Activated CD4-positive, CD25-positive, alpha-beta regulatory T cell treated with anti-CD3 and anti-CD28 coated beads, Interleukin-2, amount 50 U/mL, for 72 hours (primary cell): ENCODE measurements at regions not wholly inside any gene's neighbourhood (a gene's known extent, or its start where the extent isn't known, plus 50 kb on each side); places are given as distances from the start of the nearest gene placed in this dataset.
"Not testable (repeated sequence)": the region's sequence is repeated elsewhere in the genome, so short reads cannot be mapped to it uniquely, and the experiment has no call there.

Experiments used
- DNase-seq: peaks from one replicate; pipeline ENCODE4 v3.0.0; 2021

- no peak for DNase-seq
Observed at GRCh38 chr2:7094231-7094741, 177.1 kb downstream of the RNF144A start.

GRCh38 chr2:7096726-7097352, 179.6 kb downstream of the RNF144A start:
- no peak for DNase-seq

DNA sequence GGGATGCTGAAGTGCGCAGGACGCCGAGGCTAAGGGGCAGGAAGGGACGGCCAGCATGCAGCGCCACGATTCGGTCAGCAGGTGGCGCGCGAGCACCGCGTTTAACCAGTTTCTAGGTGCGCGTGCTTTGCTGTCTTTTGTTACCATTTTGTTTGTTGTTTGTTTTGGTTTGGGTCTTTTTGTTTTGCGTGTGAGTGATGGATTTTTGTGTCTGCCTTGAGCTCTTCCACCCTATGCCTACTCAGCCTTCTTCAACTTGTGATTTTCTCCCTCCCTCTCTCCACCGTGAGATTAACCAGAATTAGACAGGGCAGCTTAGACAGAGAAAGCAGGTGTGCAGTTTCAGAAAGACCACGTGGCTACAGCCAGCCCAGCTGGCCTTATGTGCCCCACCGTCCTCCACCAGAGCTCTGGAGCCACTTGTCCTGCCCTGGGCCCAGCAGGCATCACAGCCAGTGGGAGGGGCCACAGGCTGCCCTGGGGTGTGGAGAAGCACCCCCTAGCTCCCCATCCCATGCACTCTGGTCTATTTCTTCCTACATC, 180.2 kb downstream of the RNF144A start:
- peak; percentile 79 for DNase-seq

GRCh38 chr2:7098816-7099215, 181.6 kb downstream of the RNF144A start:
- DNase-seq = no peak

GRCh38 chr2:7099687-7100086, 182.5 kb downstream of the RNF144A start:
- DNase-seq = not testable (repeated sequence)

GRCh38 chr2:7102826-7103225, 185.6 kb downstream of the RNF144A start:
- DNase-seq = no peak

GRCh38 chr2:7108792-7109532, 191.8 kb downstream of the RNF144A start:
- DNase-seq = no peak

DNA sequence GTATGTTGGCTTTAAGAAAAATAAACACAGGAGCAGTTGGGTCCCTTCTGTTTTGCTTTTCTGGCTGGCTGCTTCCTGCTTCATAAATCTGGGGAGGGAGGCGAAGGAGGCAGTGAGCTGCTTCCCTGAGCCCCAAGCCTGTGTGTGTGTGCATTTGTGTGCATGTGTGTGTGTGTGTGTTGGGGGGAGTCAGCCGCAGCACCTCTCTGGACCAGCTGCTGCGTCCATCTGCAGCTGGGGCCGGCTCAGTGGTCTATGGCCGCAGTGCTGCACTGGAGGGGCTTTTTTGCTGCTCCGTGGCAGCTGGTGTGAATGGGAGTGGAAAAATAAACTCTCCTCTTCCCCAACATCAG, 192.3 kb downstream of the RNF144A start:
- DNase-seq = no peak

DNA sequence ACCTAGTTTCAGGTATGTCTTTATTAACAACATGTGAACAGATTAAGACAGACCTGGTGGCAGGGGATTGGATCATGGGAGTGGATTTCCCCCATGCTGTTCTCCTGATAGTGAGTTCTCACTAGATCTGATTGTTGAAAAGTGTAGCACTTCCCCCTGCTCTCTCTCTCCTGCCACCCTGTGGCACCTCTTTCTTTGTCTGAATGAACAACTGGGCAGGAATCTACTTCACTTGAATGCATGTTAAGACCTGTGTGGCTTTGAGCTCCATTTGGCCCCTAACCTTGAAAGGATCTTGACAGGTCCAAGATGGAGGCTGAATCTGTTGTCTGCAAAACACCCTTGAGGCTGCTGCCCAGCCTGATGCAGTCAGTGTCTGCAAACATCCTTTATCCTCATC, 194.4 kb downstream of the RNF144A start:
- no peak for DNase-seq

GRCh38 chr2:7115364-7115763, 198.2 kb downstream of the RNF144A start:
- DNase-seq = no peak

- DNase-seq = no peak
Observed at GRCh38 chr2:7115906-7116305, 198.7 kb downstream of the RNF144A start.

DNA sequence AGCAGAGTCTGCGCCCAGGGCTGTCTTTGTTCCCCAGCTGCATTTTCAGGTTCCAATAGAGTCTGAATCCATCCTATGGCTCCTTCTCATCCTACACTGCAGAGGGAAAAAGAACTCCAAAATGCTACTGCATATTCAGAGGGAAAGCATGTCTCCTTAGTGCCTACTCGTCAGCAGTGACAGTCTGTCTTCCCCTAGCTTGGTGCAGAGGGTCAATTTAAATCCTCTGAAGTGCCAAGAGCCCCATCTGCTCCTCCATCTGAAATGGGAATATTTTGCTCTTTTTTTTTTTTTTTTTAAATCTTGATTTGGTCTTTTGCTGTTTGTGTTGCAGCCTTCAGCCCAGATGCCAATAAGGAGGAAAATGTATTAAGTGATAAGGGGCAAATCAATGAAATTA, 199.3 kb downstream of the RNF144A start:
- no peak for DNase-seq

DNA sequence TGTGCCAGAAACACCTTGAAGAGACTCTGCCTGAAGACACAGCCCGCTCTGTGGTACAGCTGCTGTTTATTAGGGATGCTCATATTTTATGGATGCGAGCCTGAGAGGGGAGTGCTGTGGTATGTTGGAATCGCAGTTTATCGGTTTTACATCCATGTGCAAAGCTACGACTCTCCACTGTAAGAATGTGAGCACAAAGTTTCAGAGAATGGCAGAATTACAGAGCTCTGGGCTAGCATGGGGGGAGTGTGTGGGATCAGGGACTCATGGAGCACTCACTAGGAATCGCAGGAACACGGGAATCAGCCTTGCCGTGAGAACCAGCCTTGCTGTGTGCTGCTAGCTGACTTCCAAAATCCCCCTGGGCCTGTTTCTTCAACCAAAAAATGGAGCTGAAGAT, 199.9 kb downstream of the RNF144A start:
- no peak for DNase-seq

- DNase-seq = no peak
Observed at GRCh38 chr2:7118606-7119131, 201.5 kb downstream of the RNF144A start.

DNA sequence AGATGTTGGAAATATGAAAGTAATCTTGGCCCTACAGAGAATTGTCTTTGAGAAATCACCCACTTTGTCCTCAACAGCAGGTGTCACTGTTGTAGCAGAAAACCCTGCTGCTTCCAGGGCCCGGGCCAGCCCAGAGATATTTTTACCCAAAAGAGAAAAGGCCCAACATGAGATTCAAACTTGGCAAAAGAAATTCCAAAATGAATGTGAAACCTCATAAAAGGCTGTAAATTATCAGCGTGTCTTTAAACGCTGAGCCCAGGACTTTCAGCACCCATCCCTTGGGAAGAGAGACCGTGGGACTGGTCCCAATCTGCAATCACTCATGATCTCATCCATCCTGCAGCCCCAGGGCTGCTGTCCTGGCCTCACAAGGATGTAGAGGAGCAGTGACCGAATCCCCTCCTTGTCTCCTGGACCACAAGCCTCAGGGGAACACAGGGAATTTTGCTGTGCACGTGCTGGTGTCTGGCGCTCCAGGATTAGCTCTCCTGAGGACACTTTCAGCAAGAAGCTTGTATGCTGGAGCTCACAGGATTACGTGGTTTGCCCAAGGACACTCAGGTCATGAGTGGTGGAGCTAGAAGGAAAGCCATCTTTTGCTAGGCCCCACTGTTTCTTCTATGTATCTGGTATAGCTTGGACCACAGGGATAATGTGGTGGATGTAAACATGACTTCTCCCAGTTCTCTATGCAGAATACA, 202.1 kb downstream of the RNF144A start:
- no peak for DNase-seq

DNA sequence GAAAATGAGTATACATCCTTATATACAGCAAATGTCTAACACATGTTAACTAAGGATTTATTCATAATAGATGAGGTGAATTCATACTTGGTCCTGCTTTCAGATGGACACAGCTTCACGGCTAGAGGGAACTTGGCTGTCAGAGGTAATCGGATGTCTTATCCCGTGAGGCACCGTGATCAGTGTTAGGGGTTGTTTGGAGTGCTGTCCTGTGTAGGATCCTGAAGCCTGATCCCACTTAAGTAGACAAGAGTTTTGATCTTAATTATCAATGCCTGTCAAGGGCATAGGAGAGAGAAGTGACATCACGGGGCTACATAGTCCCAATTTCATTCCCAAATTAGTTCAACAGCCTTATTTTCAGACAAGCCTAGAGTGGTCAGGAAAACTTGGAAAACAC, 204.6 kb downstream of the RNF144A start:
- DNase-seq = no peak

DNA sequence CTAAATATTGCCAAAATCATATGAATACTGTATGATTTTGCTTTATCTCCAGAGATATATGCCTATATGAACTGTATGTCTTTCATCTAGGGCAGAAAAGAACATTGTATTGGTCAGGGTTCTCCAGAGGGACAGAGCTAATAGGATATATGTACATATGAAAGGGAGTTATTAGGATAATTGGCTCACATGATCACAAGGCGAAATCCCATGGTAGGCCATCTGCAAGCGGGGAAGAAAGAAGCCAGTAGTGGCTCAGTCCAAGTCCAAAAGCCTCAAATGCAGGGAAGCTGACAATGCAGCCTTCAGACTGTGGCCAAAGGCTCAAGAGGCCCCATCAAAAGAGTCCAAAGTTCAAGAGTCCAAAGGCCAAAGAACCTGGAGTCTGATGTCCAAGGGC, 209.9 kb downstream of the RNF144A start:
- no peak for DNase-seq

GRCh38 chr2:7127687-7128086, 210.5 kb downstream of the RNF144A start:
- no peak for DNase-seq

DNA sequence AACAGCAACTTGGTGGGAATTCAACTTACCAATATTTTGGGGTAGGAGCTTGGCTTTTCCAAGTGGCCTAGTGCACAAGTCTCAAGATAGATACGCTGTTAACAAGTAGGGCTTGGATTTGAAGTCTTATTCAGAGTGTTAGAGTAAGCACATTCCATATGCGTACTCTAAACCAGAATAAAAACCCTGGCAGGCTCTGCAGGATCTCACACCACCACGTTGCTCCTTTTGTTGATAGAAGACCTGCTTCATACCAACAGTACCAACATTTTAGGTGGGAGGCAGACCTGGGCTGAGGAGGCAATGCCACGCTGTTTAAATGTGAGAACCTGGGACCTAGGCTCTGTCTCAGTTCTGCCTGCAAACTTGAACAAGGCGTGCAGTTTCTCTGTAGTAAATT, 214.0 kb downstream of the RNF144A start:
- no peak for DNase-seq

DNA sequence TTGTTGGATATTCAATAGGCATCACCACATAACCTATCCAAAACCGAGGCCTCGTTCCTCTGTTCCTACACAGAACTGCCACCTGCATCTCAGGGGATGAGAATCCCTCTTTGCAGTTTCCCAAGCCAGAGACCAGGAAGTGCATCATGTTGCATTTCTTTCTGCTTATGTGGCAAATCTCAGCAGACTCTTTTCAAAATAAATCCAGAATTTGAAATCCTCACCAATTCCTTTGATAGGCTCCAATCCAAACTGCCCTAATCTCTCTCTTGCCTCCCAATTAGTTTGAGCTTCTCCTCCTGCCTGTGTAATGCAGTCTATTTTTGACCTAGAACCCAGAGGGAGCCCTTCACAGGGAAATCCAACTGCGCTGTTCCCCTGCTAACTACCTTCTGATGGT, 215.5 kb downstream of the RNF144A start:
- no peak for DNase-seq

- DNase-seq = no peak
Observed at GRCh38 chr2:7133521-7133920, 216.3 kb downstream of the RNF144A start.

DNA sequence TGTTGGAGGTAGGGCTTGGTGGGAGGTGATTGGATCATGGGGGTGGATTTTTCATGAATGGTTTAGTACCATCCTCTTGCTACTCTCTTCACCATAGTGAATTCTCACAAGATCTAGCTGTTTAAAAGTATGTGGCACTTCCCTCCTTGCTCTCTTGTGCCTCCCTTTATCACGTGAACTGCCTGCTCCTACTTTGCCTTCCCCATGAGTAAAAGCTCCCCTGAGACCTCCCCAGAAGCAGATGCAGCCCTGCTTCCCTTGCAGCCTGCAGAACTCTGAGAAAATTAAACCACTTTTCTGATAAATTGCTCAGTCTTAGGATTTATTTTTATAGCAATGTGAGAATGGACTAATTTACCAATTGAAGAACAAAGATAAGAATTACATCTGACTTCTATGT, 223.1 kb downstream of the RNF144A start:
- no peak for DNase-seq

DNA sequence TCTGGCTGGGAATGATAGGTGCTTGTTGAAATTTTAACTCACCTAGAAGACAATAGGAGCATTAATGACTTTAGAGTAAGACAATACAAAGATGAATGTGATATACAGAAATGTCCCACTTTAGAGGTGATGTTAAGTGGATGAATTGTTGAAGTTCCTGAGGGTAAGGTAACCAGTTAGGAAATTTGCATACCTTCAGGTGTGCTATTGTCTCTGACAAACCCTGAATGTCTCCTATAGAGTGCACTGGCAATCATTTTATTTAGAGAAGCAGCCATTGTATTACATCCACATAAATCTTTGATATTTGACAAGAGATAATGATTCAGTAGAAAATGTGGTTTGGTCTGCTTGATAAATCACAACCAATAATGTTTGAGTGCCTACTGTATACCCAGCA, 228.5 kb downstream of the RNF144A start:
- DNase-seq = no peak

GRCh38 chr2:7146151-7146550, 228.9 kb downstream of the RNF144A start:
- no peak for DNase-seq
